SU-DHL-6 (cell line): ENCODE measurements at regions not wholly inside any gene's neighbourhood (a gene's known extent, or its start where the extent isn't known, plus 50 kb on each side); places are given as distances from the start of the nearest gene placed in this dataset.
A peak's percentile ranks its signal among the peaks of the same experiment; 100 is the strongest.

Source experiments
- H2AFZ ChIP-seq: fragments of 200-600 bp; sonication (generic); 2 replicates; pipeline ENCODE4 v1.6.1; 2014; ENCODE audit warnings: low read depth, mild to moderate bottlenecking, moderate library complexity, mixed read lengths, antibody characterized with exemption, low read length; ENCODE audit not compliant: severe bottlenecking
- H3F3A ChIP-seq: fragments of 200-600 bp; shearing (Covaris generic); 2 replicates; pipeline ENCODE4 v1.6.0; 2016; ENCODE audit warnings: antibody characterized with exemption, mild to moderate bottlenecking; ENCODE audit not compliant: insufficient read depth
- H3K27ac ChIP-seq: fragments of 200-600 bp; sonication (generic); 2 replicates; pipeline ENCODE4 v1.5.1; 2016; ENCODE audit warnings: low read depth, mild to moderate bottlenecking, low read length, moderate library complexity, mixed read lengths
- H3K27me3 ChIP-seq: fragments of 200-600 bp; sonication (generic), shearing (Covaris generic); 2 replicates; pipeline ENCODE4 v1.6.0; 2014; ENCODE audit warnings: mild to moderate bottlenecking, low read length
- H3K36me3 ChIP-seq: fragments of 200-600 bp; sonication (generic); 2 replicates; pipeline ENCODE4 v1.6.1; 2014; ENCODE audit warnings: mild to moderate bottlenecking, low read length, mixed read lengths
- H3K4me2 ChIP-seq: fragments of 300-600, 200-600 bp; shearing (Covaris generic), sonication (generic); 2 replicates; pipeline ENCODE4 v1.6.0; 2014; ENCODE audit warnings: low read length, low read depth, mild to moderate bottlenecking; ENCODE audit not compliant: poor library complexity, severe bottlenecking
- H3K4me3 ChIP-seq: fragments of 200-600 bp; sonication (generic); 2 replicates; pipeline ENCODE4 v1.5.1; 2014; ENCODE audit warnings: antibody characterized with exemption, low read length, mild to moderate bottlenecking, mixed read lengths; ENCODE audit not compliant: insufficient read depth, poor library complexity, severe bottlenecking
- H3K79me2 ChIP-seq: fragments of 200-600 bp; sonication (generic); 2 replicates; pipeline ENCODE4 v1.6.1; 2014; ENCODE audit warnings: mild to moderate bottlenecking, low read length, moderate library complexity; ENCODE audit not compliant: insufficient read depth
- H3K9ac ChIP-seq: fragments of 200-600 bp; sonication (generic); 2 replicates; pipeline ENCODE4 v1.7.0; 2014; ENCODE audit warnings: mild to moderate bottlenecking, low read length
- H3K9me2 ChIP-seq: fragments of 200-600 bp; sonication (generic); replicated peaks from 2 replicates; pipeline ENCODE4 v1.6.1; 2014; ENCODE audit warnings: low read length; ENCODE audit not compliant: insufficient read depth
- H3K9me3 ChIP-seq: fragments of 200-600 bp; sonication (generic); 2 replicates; pipeline ENCODE4 v1.6.1; 2014; ENCODE audit warnings: low read length, mixed read lengths; ENCODE audit not compliant: insufficient read depth
- H4K20me1 ChIP-seq: fragments of 200-600 bp; sonication (generic); 2 replicates; pipeline ENCODE4 v1.6.1; 2014; ENCODE audit warnings: low read depth, mild to moderate bottlenecking, antibody characterized with exemption, low read length, moderate library complexity, mixed read lengths
- EZH2phosphoT487 ChIP-seq: fragments of 200-600 bp; sonication (generic), shearing (Covaris generic); conservative IDR thresholded peaks from 2 replicates; pipeline ENCODE4 v1.6.1; 2018; ENCODE audit warnings: mild to moderate bottlenecking, antibody characterized with exemption, low read length, moderate library complexity, mixed read lengths
- TF ChIP-seq, protein P1 (sequence below): fragments of 200-600 bp; sonication (generic); IDR thresholded peaks from one replicate; pipeline ENCODE4 v1.5.1; 2017; ENCODE audit warnings: antibody characterized with exemption, mild to moderate bottlenecking, low read length, moderate library complexity; ENCODE audit not compliant: insufficient read depth, poor library complexity, severe bottlenecking

DNA sequence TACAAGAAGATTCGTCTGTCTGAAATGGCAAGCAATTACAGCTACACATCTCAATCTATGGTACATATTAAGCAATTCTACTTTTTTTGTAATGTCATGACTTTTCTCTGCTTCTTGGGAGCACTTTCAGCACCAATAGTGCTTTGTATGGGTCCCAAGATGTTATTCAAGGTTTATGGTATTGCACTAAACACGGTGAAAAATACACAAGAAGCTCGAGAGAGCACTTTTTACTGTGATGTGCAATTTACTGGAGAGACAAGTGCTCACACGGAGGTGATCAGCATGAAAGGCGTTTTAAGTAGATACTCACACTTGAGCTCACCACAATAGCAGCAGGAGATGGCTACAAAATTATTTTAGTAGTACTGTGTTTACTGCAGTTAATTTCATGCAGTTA is 783.6 kb downstream of the CBLN2 start:
- Histone ChIP-seq H3K9me2 (no peaks in the 10 kb centered on the region), H3K36me3 (no peaks in the 10 kb centered on the region), H3K79me2 (no peaks in the 10 kb centered on the region), H3K4me3 (no peak overlapping the region), H3K4me2 (no peak overlapping the region), H3K27me3 (no peaks in the 10 kb centered on the region), H2AFZ (peak overlapping the region; percentile 68), H3K9me3 (0 out of 2 replicates have a peak, but pooled peaks cover 3% of the 10 kb centered on the region), H3K9ac (no peak overlapping the region), H3K27ac (no peak overlapping the region), H3F3A (no peaks in the 10 kb centered on the region), H4K20me1 (no peaks in the 10 kb centered on the region)
- no peak for TF ChIP-seq EZH2phosphoT487
- TF ChIP-seq, protein P1, sequence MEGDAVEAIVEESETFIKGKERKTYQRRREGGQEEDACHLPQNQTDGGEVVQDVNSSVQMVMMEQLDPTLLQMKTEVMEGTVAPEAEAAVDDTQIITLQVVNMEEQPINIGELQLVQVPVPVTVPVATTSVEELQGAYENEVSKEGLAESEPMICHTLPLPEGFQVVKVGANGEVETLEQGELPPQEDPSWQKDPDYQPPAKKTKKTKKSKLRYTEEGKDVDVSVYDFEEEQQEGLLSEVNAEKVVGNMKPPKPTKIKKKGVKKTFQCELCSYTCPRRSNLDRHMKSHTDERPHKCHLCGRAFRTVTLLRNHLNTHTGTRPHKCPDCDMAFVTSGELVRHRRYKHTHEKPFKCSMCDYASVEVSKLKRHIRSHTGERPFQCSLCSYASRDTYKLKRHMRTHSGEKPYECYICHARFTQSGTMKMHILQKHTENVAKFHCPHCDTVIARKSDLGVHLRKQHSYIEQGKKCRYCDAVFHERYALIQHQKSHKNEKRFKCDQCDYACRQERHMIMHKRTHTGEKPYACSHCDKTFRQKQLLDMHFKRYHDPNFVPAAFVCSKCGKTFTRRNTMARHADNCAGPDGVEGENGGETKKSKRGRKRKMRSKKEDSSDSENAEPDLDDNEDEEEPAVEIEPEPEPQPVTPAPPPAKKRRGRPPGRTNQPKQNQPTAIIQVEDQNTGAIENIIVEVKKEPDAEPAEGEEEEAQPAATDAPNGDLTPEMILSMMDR = no peak

DNA sequence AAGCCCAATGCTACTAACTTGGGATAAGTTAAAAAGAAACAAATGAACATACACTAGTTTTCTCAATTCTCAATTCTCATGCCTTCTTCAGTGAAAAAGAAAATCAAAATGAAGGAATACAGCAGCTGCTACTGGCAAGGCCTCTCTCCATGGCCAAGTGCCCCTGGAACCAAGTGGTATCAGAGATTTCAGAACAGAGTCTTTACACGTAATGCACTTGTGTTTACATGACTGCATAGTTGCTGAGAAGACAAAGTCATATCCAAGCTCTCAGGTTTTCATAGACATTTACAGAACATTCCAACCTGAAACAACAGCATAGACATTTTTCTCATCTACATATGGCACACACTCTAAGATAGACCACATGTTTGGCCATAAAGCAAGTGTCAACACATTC is 789.9 kb downstream of the CBLN2 start:
- Histone ChIP-seq H3K9me3 (0 out of 2 replicates have a peak, but pooled peaks cover 3% of the 10 kb centered on the region), H4K20me1 (no peaks in the 10 kb centered on the region), H3K4me3 (no peak overlapping the region), H3K27ac (no peak overlapping the region), H3K9me2 (no peaks in the 10 kb centered on the region), H3K79me2 (no peaks in the 10 kb centered on the region), H3K27me3 (no peaks in the 10 kb centered on the region), H3K9ac (no peak overlapping the region), H3K36me3 (no peaks in the 10 kb centered on the region), H3K4me2 (no peak overlapping the region), H2AFZ (no peak overlapping the region), H3F3A (no peaks in the 10 kb centered on the region)
- TF ChIP-seq, protein P1 = no peak
- TF ChIP-seq EZH2phosphoT487 = no peak

DNA sequence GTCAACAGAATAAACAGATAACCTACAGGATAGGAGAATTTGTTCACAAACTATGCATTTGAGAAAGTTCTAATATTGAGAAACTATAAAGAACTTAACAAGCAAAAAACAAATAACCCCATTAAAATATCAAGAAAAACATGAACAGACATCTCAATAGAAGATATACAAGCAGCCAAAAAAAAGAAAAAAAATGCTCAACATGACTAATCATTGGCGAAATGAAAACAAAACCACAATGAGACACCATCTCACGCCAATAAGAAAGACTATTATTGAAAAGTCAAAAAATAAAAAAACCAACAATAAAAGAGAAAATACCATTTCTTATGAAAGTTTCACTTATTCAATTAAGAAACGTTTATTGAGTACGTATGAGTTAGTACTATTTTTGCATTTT is 800.5 kb downstream of the CBLN2 start:
- Histone ChIP-seq H3K27ac (no peak overlapping the region), H3K4me2 (no peak overlapping the region), H3F3A (no peaks in the 10 kb centered on the region), H3K27me3 (no peaks in the 10 kb centered on the region), H3K79me2 (no peaks in the 10 kb centered on the region), H3K9me3 (peaks cover 5% of the 10 kb centered on the region; the same call in 1 of the 2 replicates), H4K20me1 (no peaks in the 10 kb centered on the region), H3K9ac (no peak overlapping the region), H3K36me3 (peaks cover 4% of the 10 kb centered on the region; the same call in 1 of the 2 replicates), H3K9me2 (no peaks in the 10 kb centered on the region), H3K4me3 (no peak overlapping the region), H2AFZ (peak overlapping the region; percentile 6)
- TF ChIP-seq, protein P1 = no peak
- no peak for TF ChIP-seq EZH2phosphoT487

DNA sequence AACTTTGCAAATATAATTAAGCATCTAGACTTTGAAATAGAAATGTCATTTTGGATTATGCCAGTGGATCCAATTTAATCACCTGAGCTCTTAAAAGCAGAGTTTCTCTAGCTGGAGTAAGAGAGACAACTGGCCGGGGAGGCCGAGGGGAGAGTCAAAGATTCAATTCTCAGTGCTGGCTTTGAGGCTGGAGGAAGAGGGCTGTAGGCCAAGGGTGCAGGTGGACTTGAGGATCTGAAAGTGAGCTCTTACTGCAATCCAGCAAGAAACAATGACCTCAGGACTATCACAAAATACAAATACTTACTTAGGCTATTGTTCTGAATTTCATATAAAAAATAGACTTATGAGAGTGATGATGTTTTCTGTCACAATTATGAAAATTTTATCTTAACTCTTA is 814.5 kb downstream of the CBLN2 start:
- Histone ChIP-seq H3K4me2 (no peak overlapping the region), H3K9me3 (no peaks in the 10 kb centered on the region), H3K36me3 (no peaks in the 10 kb centered on the region), H4K20me1 (no peaks in the 10 kb centered on the region), H2AFZ (peak overlapping the region; percentile 21), H3F3A (no peaks in the 10 kb centered on the region), H3K27ac (no peak overlapping the region), H3K9ac (no peak overlapping the region), H3K27me3 (no peaks in the 10 kb centered on the region), H3K9me2 (no peaks in the 10 kb centered on the region), H3K79me2 (no peaks in the 10 kb centered on the region), H3K4me3 (no peak overlapping the region)
- no peak for TF ChIP-seq EZH2phosphoT487
- TF ChIP-seq, protein P1 = no peak
